ENCODE measurements at regions not wholly inside any gene's neighbourhood (a gene's known extent, or its start where the extent isn't known, plus 50 kb on each side); places are given as distances from the start of the nearest gene placed in this dataset.

GRCh38 chr1:55988963-55989452, 590.4 kb downstream of the PLPP3 start:
- ChIA-PET POLR2A (ENCODE audit: unreplicated experiment) (interaction anchor here (0.7 kb wide), 1 partner anchor 246 kb away, joined by 5 read pairs; no protein-coding TSS in a partner anchor), CTCF (no interaction called here)
- Histone ChIP-seq H4K20me1 (ENCODE audit: insufficient read depth) (no peaks in the 10 kb centered on the region), H3K9me2 (ENCODE audit: insufficient read depth) (peaks cover 6% of the 10 kb centered on the region; the same call in 1 of the 2 replicates), H3K27me3 (ENCODE audit: insufficient read depth, low read depth) (no peaks in the 10 kb centered on the region), H3K4me2 (no peak overlapping the region), H3F3A (ENCODE audit: insufficient read depth, low read depth) (no peaks in the 10 kb centered on the region), H2AFZ (no peak overlapping the region), H3K4me1 (replicated peaks; ENCODE audit: insufficient read depth) (no peaks in the 10 kb centered on the region), H3K4me3 (no peak overlapping the region), H3K79me2 (ENCODE audit: low read depth) (no peaks in the 10 kb centered on the region), H3K9me3 (ENCODE audit: insufficient read depth, low read depth) (no peaks in the 10 kb centered on the region), H3K27ac (no peak overlapping the region), H3K36me3 (ENCODE audit: low read depth) (no peaks in the 10 kb centered on the region)
- no peak for DNase-seq
- TF ChIP-seq CTCF (conservative IDR thresholded peaks at IDR 0.05): no peak
- no peak for TF ChIP-seq EZH2 (IDR thresholded peaks at IDR 0.05; ENCODE audit: low read depth)
- intact Hi-C loops (cut with micrococcal nuclease; ENCODE audit: unreplicated experiment): no loop called here
- no TSS peak for BruUV-seq (replicated peaks)

- no peaks in the 10 kb centered on the region for H3K9me3 ChIP-seq (ENCODE audit: insufficient read depth, low read depth)
- H3K4me2 ChIP-seq: no peak overlapping the region
- no peaks in the 10 kb centered on the region for H3K4me1 ChIP-seq (replicated peaks; ENCODE audit: insufficient read depth)
- no peak for TF ChIP-seq CTCF (conservative IDR thresholded peaks at IDR 0.05)
- TF ChIP-seq EZH2 (IDR thresholded peaks at IDR 0.05; ENCODE audit: low read depth): no peak
- no peak for DNase-seq
- intact Hi-C loops (cut with micrococcal nuclease; ENCODE audit: unreplicated experiment): no loop called here
- no peaks in the 10 kb centered on the region for H4K20me1 ChIP-seq (ENCODE audit: insufficient read depth)
- ChIA-PET CTCF (no interaction called here), POLR2A (ENCODE audit: unreplicated experiment) (interaction anchor here (0.6 kb wide), 1 partner anchor 109 kb away, joined by 4 read pairs; no protein-coding TSS in a partner anchor)
- no TSS peak for BruUV-seq (replicated peaks)
- H3K9me2 ChIP-seq (ENCODE audit: insufficient read depth): peaks cover 6% of the 10 kb centered on the region; the same call in 1 of the 2 replicates
- H2AFZ ChIP-seq: no peak overlapping the region
- H3F3A ChIP-seq (ENCODE audit: insufficient read depth, low read depth): no peaks in the 10 kb centered on the region
- no peak overlapping the region for H3K4me3 ChIP-seq
- no peaks in the 10 kb centered on the region for H3K79me2 ChIP-seq (ENCODE audit: low read depth)
- H3K27me3 ChIP-seq (ENCODE audit: insufficient read depth, low read depth): no peaks in the 10 kb centered on the region
- no peaks in the 10 kb centered on the region for H3K36me3 ChIP-seq (ENCODE audit: low read depth)
- H3K27ac ChIP-seq: no peak overlapping the region
Measured at GRCh38 chr1:55987491-55988249, 591.7 kb downstream of the PLPP3 start.

- no peaks in the 10 kb centered on the region for H4K20me1 ChIP-seq (ENCODE audit: insufficient read depth)
- no peaks in the 10 kb centered on the region for H3K9me3 ChIP-seq (ENCODE audit: insufficient read depth, low read depth)
- H3F3A ChIP-seq (ENCODE audit: insufficient read depth, low read depth): no peaks in the 10 kb centered on the region
- no peaks in the 10 kb centered on the region for H3K4me1 ChIP-seq (replicated peaks; ENCODE audit: insufficient read depth)
- BruUV-seq (replicated peaks): no TSS peak
- H3K27me3 ChIP-seq (ENCODE audit: insufficient read depth, low read depth): no peaks in the 10 kb centered on the region
- no peaks in the 10 kb centered on the region for H3K79me2 ChIP-seq (ENCODE audit: low read depth)
- TF ChIP-seq CTCF (conservative IDR thresholded peaks at IDR 0.05): no peak
- no peak for TF ChIP-seq EZH2 (IDR thresholded peaks at IDR 0.05; ENCODE audit: low read depth)
- no peak for DNase-seq
- H3K27ac ChIP-seq: no peak overlapping the region
- H3K9me2 ChIP-seq (ENCODE audit: insufficient read depth): no peaks in the 10 kb centered on the region
- ChIA-PET POLR2A (ENCODE audit: unreplicated experiment) (no interaction called here), CTCF (no interaction called here)
- H3K4me2 ChIP-seq: no peak overlapping the region
- H3K4me3 ChIP-seq: no peak overlapping the region
- H2AFZ ChIP-seq: no peak overlapping the region
- intact Hi-C loops (cut with micrococcal nuclease; ENCODE audit: unreplicated experiment): no loop called here
- H3K36me3 ChIP-seq (ENCODE audit: low read depth): no peaks in the 10 kb centered on the region
Measured at GRCh38 chr1:55986003-55986402, 593.4 kb downstream of the PLPP3 start.
